Uterus (tissue), 3 donors: ENCODE measurements at regions not wholly inside any gene's neighbourhood (a gene's known extent, or its start where the extent isn't known, plus 50 kb on each side); places are given as distances from the start of the nearest gene placed in this dataset.

Experiments used
- DNase-seq, 2 donors: peaks; one replicate each; pipeline ENCODE4 v3.0.0-alpha.2; 2019 to 2020
- H3K27ac ChIP-seq, 2 donors: fragments of 200-600 bp; sonication (generic); 1 replicate in 1 of 2; 2 replicates in 1 of 2; pipeline ENCODE4 v1.5.1; 2016 to 2018
- H3K27me3 ChIP-seq, 2 donors: fragments of 200-600 bp; sonication (generic); one replicate each; pipeline ENCODE4 v1.5.1; 2018 to 2019; ENCODE audit warnings: control low read depth in 1 of 2
- H3K36me3 ChIP-seq, 2 donors: fragments of 200-600 bp; sonication (generic); one replicate each; pipeline ENCODE4 v1.5.1; 2019; ENCODE audit warnings: control low read depth in 1 of 2
- H3K4me1 ChIP-seq, 2 donors: fragments of 200-600 bp; sonication (generic); one replicate each; pipeline ENCODE4 v1.5.1; 2018 to 2019; ENCODE audit warnings: control low read depth in 1 of 2
- H3K4me3 ChIP-seq, 2 donors: fragments of 200-600 bp; sonication (generic); 1 replicate in 1 of 2; 2 replicates in 1 of 2; pipeline ENCODE4 v1.5.1; 2018 to 2019; ENCODE audit warnings: mild to moderate bottlenecking in 1 of 2
- H3K9me3 ChIP-seq, 2 donors: fragments of 200-600 bp; sonication (generic); one replicate each; pipeline ENCODE4 v1.5.1; 2019; ENCODE audit warnings: control low read depth in 1 of 2
- POLR2A ChIP-seq, 2 donors: fragments of 450-650 bp; IDR thresholded peaks; one replicate each; pipeline ENCODE4 v1.6.1; 2016; ENCODE audit warnings: antibody characterized with exemption in 2 of 2, mild to moderate bottlenecking in 1 of 2, moderate library complexity in 1 of 2
- intact Hi-C: fragments of 100-400 bp; cut with DNase I; formaldehyde crosslinking; loops from one replicate; pipeline ENCODE4 v1.15.1; 2023; ENCODE audit warnings: low total_unique reads
- TF ChIP-seq, protein P1 (sequence below), 4 experiments: fragments of 200-600 bp in 2 of 4; fragments of 450-650 bp in 2 of 4; sonication (generic) in 2 of 4; IDR thresholded peaks; one replicate each; pipeline ENCODE4 v1.5.1; 2016 to 2019; ENCODE audit warnings: antibody characterized with exemption in 4 of 4, mild to moderate bottlenecking in 2 of 4, moderate library complexity in 1 of 4
- donor health status: DM: yes; HTN: yes; CAD: no.

DNA sequence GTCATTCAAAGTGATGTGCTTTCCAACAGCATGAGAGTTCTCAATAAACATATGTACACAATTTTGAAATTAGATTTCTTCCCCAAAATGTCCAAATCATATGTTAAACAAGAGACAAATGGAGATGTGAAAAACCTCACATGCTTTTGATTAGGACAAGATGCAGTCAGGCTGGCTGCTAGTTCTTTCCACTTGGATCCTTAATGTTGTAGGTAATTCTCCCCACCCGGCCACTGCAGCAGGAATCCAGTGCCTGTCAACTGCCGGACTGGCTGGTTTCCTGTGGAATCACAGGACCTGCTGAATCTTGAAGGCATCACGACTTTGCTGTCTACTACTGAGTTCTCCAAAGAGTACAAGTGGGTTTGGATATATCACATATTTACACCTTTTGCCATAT is 138.6 kb upstream of the AKR1E2 start:
- H3K27ac ChIP-seq, result no peak overlapping the region
- H3K4me1 ChIP-seq, result no peaks in the 10 kb centered on the region
- H3K9me3 ChIP-seq, result no peaks in the 10 kb centered on the region
- TF ChIP-seq POLR2A (IDR thresholded peaks at IDR 0.05), result no peak
- TF ChIP-seq, protein P1, sequence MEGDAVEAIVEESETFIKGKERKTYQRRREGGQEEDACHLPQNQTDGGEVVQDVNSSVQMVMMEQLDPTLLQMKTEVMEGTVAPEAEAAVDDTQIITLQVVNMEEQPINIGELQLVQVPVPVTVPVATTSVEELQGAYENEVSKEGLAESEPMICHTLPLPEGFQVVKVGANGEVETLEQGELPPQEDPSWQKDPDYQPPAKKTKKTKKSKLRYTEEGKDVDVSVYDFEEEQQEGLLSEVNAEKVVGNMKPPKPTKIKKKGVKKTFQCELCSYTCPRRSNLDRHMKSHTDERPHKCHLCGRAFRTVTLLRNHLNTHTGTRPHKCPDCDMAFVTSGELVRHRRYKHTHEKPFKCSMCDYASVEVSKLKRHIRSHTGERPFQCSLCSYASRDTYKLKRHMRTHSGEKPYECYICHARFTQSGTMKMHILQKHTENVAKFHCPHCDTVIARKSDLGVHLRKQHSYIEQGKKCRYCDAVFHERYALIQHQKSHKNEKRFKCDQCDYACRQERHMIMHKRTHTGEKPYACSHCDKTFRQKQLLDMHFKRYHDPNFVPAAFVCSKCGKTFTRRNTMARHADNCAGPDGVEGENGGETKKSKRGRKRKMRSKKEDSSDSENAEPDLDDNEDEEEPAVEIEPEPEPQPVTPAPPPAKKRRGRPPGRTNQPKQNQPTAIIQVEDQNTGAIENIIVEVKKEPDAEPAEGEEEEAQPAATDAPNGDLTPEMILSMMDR (IDR thresholded peaks at IDR 0.05), result no peak
- intact Hi-C loops, result no loop called here
- no peak for DNase-seq
- no peak overlapping the region for H3K4me3 ChIP-seq
- no peaks in the 10 kb centered on the region for H3K36me3 ChIP-seq
- no peaks in the 10 kb centered on the region for H3K27me3 ChIP-seq

DNA sequence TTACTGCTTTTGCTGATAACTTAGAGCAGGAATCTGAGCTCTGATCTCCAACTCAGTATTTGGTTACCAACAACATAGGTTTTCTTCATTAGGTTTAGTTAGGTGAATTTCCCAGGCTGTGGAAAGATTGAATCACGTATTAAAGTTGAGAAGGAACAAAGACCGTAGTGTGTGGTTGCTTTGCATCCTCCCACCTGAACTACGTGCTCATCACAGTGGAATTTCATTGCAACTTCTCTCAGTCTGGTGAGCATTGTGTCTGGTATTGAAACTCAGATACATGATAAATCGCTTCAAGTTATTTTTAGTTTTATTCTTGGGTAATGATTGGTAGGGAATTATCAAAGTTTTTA is 139.4 kb upstream of the AKR1E2 start:
- TF ChIP-seq, protein P1 (IDR thresholded peaks at IDR 0.05), result no peak
- no peak for TF ChIP-seq POLR2A (IDR thresholded peaks at IDR 0.05)
- Histone ChIP-seq H3K36me3 (no peaks in the 10 kb centered on the region), H3K4me3 (no peak overlapping the region), H3K4me1 (no peaks in the 10 kb centered on the region), H3K27ac (no peak overlapping the region), H3K9me3 (no peaks in the 10 kb centered on the region), H3K27me3 (no peaks in the 10 kb centered on the region)
- intact Hi-C loops, result no loop called here
- no peak for DNase-seq

DNA sequence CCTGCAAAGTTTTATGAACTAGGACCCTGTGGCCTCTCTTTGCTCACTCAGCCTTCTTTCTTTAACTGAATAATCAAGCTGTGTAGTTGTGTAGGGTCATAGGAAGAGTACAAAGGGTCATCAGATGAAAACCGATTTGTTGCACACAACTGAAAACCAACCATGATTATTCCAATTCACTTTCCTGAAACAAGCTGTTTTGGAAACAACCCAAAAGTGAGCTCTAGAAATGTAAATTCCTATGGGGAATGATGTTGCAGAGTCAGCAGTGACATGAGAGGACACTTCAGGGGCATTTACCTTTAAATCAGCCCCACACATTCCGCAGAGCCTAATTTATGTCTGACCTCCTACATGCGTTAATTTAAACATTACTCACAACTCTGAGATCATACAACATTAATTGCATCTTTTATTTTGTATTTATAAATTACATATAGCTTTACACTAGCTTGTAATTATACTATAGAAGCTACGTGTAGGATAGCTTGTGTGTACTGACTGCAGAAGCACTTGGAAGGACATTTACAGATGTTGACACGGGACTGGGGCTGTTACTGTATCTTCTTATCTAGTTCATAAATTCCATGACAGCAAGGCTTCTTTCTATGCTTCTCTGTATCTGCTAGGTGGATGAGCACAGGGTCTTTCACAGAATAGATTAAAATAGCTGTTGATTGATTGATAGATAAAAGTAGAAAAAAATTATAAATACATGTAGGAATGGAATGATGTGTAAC is 139.9 kb upstream of the AKR1E2 start:
- Histone ChIP-seq H3K9me3 (no peaks in the 10 kb centered on the region), H3K4me3 (no peak overlapping the region), H3K27ac (no peak overlapping the region), H3K4me1 (no peaks in the 10 kb centered on the region), H3K36me3 (no peaks in the 10 kb centered on the region), H3K27me3 (no peaks in the 10 kb centered on the region)
- intact Hi-C loops, result no loop called here
- TF ChIP-seq, protein P1 (IDR thresholded peaks at IDR 0.05), result no peak
- no peak for TF ChIP-seq POLR2A (IDR thresholded peaks at IDR 0.05)
- DNase-seq, result no peak

DNA sequence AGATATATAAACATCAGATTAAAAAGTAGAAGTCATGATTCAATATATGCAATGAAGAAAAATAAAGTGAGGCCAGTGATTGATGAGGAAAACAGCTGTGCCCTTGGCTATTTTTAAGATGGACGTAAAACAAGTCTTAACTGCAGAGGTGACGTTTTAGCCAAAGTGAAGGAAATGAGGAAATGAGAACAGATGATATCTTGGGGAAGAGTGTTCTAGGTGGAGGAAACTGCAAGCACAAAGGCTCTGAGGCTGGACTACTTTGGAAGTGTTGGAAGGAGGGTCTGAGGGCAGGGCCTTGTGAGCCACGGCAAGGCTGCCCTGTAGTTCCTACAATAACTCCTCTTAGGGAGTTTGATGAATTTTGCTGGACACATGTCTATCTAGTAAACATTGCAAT is 140.5 kb upstream of the AKR1E2 start:
- no peak for TF ChIP-seq POLR2A (IDR thresholded peaks at IDR 0.05)
- TF ChIP-seq, protein P1 (IDR thresholded peaks at IDR 0.05), result no peak
- intact Hi-C loops, result no loop called here

DNA sequence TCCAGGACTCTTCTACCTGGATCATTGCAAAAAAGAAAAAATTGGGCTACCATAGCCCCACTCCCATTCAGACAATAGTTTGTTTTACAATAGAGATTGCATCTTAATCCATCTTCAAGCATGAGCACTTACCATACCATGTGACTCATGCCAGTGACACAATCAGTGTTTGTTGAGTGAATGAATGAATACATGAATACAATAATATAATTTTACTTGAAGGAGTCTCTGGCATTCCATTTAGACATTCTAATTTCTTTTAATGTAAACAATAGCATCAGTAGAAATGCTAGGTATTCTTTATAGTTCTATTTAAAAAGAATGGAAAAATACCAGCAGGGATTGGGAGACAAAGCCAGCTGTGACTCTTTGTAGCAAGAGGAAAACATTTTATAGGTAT is 141.6 kb upstream of the AKR1E2 start:
- no peaks in the 10 kb centered on the region for H3K9me3 ChIP-seq
- H3K27me3 ChIP-seq, result no peaks in the 10 kb centered on the region
- no peak overlapping the region for H3K4me3 ChIP-seq
- DNase-seq, result no peak
- TF ChIP-seq POLR2A (IDR thresholded peaks at IDR 0.05), result no peak
- TF ChIP-seq, protein P1 (IDR thresholded peaks at IDR 0.05), result no peak
- H3K27ac ChIP-seq, result no peak overlapping the region
- no peaks in the 10 kb centered on the region for H3K4me1 ChIP-seq
- H3K36me3 ChIP-seq, result no peaks in the 10 kb centered on the region
- intact Hi-C loops, result no loop called here

More for the DNA sequence above, 140.5 kb upstream of the AKR1E2 start:
- Histone ChIP-seq H3K4me3 (no peak overlapping the region), H3K9me3 (no peaks in the 10 kb centered on the region), H3K36me3 (no peaks in the 10 kb centered on the region), H3K27ac (no peak overlapping the region), H3K27me3 (no peaks in the 10 kb centered on the region), H3K4me1 (no peaks in the 10 kb centered on the region)
- no peak for DNase-seq
